ENCODE measurements at regions not wholly inside any gene's neighbourhood (a gene's known extent, or its start where the extent isn't known, plus 50 kb on each side); places are given as distances from the start of the nearest gene placed in this dataset.
"Not testable (repeated sequence)": the region's sequence is repeated elsewhere in the genome, so short reads cannot be mapped to it uniquely, and the experiment has no call there.

- TF ChIP-seq, protein P1, sequence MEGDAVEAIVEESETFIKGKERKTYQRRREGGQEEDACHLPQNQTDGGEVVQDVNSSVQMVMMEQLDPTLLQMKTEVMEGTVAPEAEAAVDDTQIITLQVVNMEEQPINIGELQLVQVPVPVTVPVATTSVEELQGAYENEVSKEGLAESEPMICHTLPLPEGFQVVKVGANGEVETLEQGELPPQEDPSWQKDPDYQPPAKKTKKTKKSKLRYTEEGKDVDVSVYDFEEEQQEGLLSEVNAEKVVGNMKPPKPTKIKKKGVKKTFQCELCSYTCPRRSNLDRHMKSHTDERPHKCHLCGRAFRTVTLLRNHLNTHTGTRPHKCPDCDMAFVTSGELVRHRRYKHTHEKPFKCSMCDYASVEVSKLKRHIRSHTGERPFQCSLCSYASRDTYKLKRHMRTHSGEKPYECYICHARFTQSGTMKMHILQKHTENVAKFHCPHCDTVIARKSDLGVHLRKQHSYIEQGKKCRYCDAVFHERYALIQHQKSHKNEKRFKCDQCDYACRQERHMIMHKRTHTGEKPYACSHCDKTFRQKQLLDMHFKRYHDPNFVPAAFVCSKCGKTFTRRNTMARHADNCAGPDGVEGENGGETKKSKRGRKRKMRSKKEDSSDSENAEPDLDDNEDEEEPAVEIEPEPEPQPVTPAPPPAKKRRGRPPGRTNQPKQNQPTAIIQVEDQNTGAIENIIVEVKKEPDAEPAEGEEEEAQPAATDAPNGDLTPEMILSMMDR (IDR thresholded peaks at IDR 0.05): no peak
- TF ChIP-seq EP300 (IDR thresholded peaks at IDR 0.05) (no peak), POLR2A (IDR thresholded peaks at IDR 0.05) (no peak)
- no peak for DNase-seq
- no peaks in the 10 kb centered on the region for H3K36me3 ChIP-seq
- no peak overlapping the region for H3K4me3 ChIP-seq
- intact Hi-C loops (cut with DNase I): no loop called here
- H3K27me3 ChIP-seq: no peaks in the 10 kb centered on the region
- no peaks in the 10 kb centered on the region for H3K9me3 ChIP-seq
- WGBS, 3 donors: 66 to 77% (median 69%) methylated on average over 10 of the region's 10 CpGs
- no peaks in the 10 kb centered on the region for H3K4me1 ChIP-seq (ENCODE audit: insufficient read depth)
- no peak overlapping the region for H3K27ac ChIP-seq
These were observed 81.4 kb upstream of the ELAC2 start for GRCh38 chr17:13099089-13099735.

DNA sequence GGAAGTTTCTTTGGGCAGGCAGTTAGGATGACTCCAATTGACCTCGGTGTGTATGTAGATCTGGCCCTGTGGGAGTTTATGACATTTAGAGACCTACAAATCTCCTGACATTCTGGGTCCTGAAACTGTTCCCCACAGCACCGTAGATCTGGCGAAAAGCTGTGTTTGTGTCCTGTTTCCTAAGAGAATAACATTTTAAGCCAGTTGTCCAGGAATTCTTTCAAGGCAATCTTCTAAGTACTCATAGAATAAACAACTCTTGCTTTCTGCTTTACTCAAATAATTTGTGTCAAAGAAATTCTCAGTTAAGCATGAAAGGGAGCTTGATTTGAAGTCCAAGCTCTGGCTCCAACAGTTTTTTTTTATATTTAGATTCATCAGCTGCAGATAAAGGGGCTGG is 78.5 kb upstream of the ELAC2 start:
- Histone ChIP-seq H3K4me3 (no peak overlapping the region), H3K27me3 (no peaks in the 10 kb centered on the region), H3K36me3 (no peaks in the 10 kb centered on the region), H3K9me3 (no peaks in the 10 kb centered on the region), H3K27ac (no peak overlapping the region), H3K4me1 (ENCODE audit: insufficient read depth) (no peaks in the 10 kb centered on the region)
- no peak for DNase-seq
- WGBS, 3 donors: 25 to 51% (median 33%) methylated on average over 3 of the region's 3 CpGs
- intact Hi-C loops (cut with DNase I): no loop called here
- TF ChIP-seq EP300 (IDR thresholded peaks at IDR 0.05): no peak
- TF ChIP-seq POLR2A (IDR thresholded peaks at IDR 0.05): no peak
- TF ChIP-seq, protein P1 (IDR thresholded peaks at IDR 0.05): no peak

GRCh38 chr17:13092010-13092409 is 74.2 kb upstream of the ELAC2 start:
- H3K36me3 ChIP-seq; H3K4me1 ChIP-seq (ENCODE audit: insufficient read depth); H3K4me3 ChIP-seq; intact Hi-C loops (cut with DNase I); H3K27ac ChIP-seq; H3K9me3 ChIP-seq; DNase-seq; H3K27me3 ChIP-seq: not testable (repeated sequence)
- 88 to 95% (median 94%) methylated on average over 5 of the region's 5 CpGs for WGBS, 3 donors

- TF ChIP-seq POLR2A (IDR thresholded peaks at IDR 0.05) (no peak), EP300 (IDR thresholded peaks at IDR 0.05) (no peak)
- H3K36me3 ChIP-seq: no peaks in the 10 kb centered on the region
- intact Hi-C loops (cut with DNase I): no loop called here
- H3K9me3 ChIP-seq: no peaks in the 10 kb centered on the region
- WGBS, 3 donors: 68 to 72% (median 70%) methylated on average over 5 of the region's 5 CpGs
- no peak for DNase-seq
- H3K4me1 ChIP-seq (ENCODE audit: insufficient read depth): no peaks in the 10 kb centered on the region
- H3K27ac ChIP-seq: no peak overlapping the region
- no peak overlapping the region for H3K4me3 ChIP-seq
- H3K27me3 ChIP-seq: no peaks in the 10 kb centered on the region
These were observed 70.8 kb upstream of the ELAC2 start for GRCh38 chr17:13088666-13089065.

- DNase-seq: no peak
- H3K4me1 ChIP-seq (ENCODE audit: insufficient read depth): no peaks in the 10 kb centered on the region
- H3K27me3 ChIP-seq: no peaks in the 10 kb centered on the region
- H3K27ac ChIP-seq: no peak overlapping the region
- intact Hi-C loops (cut with DNase I): no loop called here
- no peak overlapping the region for H3K4me3 ChIP-seq
- TF ChIP-seq EP300 (IDR thresholded peaks at IDR 0.05) (no peak), POLR2A (IDR thresholded peaks at IDR 0.05) (no peak)
- TF ChIP-seq, protein P1 (IDR thresholded peaks at IDR 0.05): no peak
- 66 to 85% (median 69%) methylated on average over 3 of the region's 3 CpGs for WGBS, 3 donors
- H3K9me3 ChIP-seq: no peaks in the 10 kb centered on the region
- no peaks in the 10 kb centered on the region for H3K36me3 ChIP-seq
These were observed 70.0 kb upstream of the ELAC2 start for GRCh38 chr17:13087802-13088201.
